ENCODE measurements at regions not wholly inside any gene's neighbourhood (a gene's known extent, or its start where the extent isn't known, plus 50 kb on each side); places are given as distances from the start of the nearest gene placed in this dataset.

GRCh38 chrX:69218407-69218997, 53.2 kb upstream of the PJA1 start (continued):
- TF ChIP-seq, protein P1, sequence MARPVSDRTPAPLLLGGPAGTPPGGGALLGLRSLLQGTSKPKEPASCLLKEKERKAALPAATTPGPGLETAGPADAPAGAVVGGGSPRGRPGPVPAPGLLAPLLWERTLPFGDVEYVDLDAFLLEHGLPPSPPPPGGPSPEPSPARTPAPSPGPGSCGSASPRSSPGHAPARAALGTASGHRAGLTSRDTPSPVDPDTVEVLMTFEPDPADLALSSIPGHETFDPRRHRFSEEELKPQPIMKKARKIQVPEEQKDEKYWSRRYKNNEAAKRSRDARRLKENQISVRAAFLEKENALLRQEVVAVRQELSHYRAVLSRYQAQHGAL (CRISPR knock-in tag; IDR thresholded peaks at IDR 0.05; ENCODE audit: not compliant biosample characterization): no peak
- no peak for TF ChIP-seq PPARG (CRISPR knock-in tag; conservative IDR thresholded peaks at IDR 0.05)
- no peak for TF ChIP-seq KDM3A (CRISPR knock-in tag; IDR thresholded peaks at IDR 0.05; ENCODE audit: low read depth)
- no peak for TF ChIP-seq MXD3 (CRISPR knock-in tag; IDR thresholded peaks at IDR 0.05)
- TF ChIP-seq KLF11 (CRISPR knock-in tag; IDR thresholded peaks at IDR 0.05): no peak

DNA sequence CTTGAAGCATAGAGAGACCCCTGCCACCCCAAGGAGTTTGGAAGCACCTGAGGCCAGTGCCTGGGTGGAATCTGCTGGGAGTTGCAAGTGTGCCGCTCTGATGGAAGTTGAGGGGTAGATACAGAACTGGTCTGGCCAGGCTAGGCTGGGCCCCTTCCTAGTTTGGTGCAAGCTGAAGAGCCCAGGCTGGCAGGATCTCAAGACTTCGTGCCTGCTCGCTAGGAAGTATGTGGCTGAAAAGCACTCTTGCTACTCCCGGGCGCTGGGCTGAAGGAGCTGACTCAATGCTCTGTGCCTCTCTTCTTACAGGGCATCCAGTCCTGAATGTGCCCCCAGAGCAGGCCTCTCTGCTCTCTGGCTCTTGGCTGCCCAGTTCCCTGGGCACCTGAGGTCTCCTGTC, 51.7 kb upstream of the PJA1 start:
- no peaks in the 10 kb centered on the region for H3K9me3 ChIP-seq (ENCODE audit: low read length)
- DNase-seq (ENCODE audit: low spot score) (no peak), FAIRE-seq (no peak), ATAC-seq (no peak)
- no peak overlapping the region for H3K4me3 ChIP-seq (replicated peaks in 1 of 3; ENCODE audit: insufficient read depth in 1 of 3, low read depth in 2 of 3, low read length in 3 of 3)
- intact Hi-C loops (cut with micrococcal nuclease; ENCODE audit: unreplicated experiment) (loop anchor here (10.0 kb wide), 1 partner anchor 482 kb away; no protein-coding TSS in a partner anchor), in situ Hi-C loops (cut with HindIII; ENCODE audit: extremely low pct_ligation_motif_present, low pct_unique_long_range_greater_than_20kb) (loop anchor here (5.0 to 10.0 kb wide), 2 partner anchors 82 to 390 kb away; partner anchors contain the start of gene EFNB1)
- no peaks in the 10 kb centered on the region for H3K79me2 ChIP-seq (ENCODE audit: insufficient read depth, low read length)
- H2AFZ ChIP-seq (ENCODE audit: low read length): no peak overlapping the region
- ChIA-PET CTCF (ENCODE audit: low intra/inter-chr PET ratio, low total read pairs) (no interaction called here), POLR2A (no interaction called here)
- no peaks in the 10 kb centered on the region for H3K4me1 ChIP-seq (ENCODE audit: insufficient read depth, low read length)
- no peak overlapping the region for H3K27ac ChIP-seq (ENCODE audit: extremely low read length, insufficient read depth, low read length)
- no peak overlapping the region for H3K9ac ChIP-seq (ENCODE audit: insufficient read depth, low read depth, low read length)
- no CpG with 5 or more reads among the region's 5 CpGs for WGBS (ENCODE audit: low lambda C conversion rate)
- no peaks in the 10 kb centered on the region for H3K36me3 ChIP-seq (replicated peaks in 1 of 2; ENCODE audit: control insufficient read depth in 1 of 2, insufficient read depth in 2 of 2, low read length in 2 of 2)
- no peaks in the 10 kb centered on the region for H3K27me3 ChIP-seq (ENCODE audit: control insufficient read depth in 1 of 2, insufficient read depth in 2 of 2, low read length in 2 of 2)
- BruUV-seq (replicated peaks): no TSS peak
- H3K4me2 ChIP-seq (ENCODE audit: low read depth, low read length): no peak overlapping the region
- no peaks in the 10 kb centered on the region for H4K20me1 ChIP-seq (ENCODE audit: insufficient read depth, low read length)
- TF ChIP-seq RBM22 (optimal IDR thresholded peaks at IDR 0.05; ENCODE audit: low read length) (no peak), ZBTB2 (CRISPR knock-in tag; IDR thresholded peaks at IDR 0.05; ENCODE audit: low read depth) (no peak), ATRX (CRISPR knock-in tag; IDR thresholded peaks at IDR 0.05; ENCODE audit: borderline replicate concordance) (no peak), CBX5 (CRISPR knock-in tag; IDR thresholded peaks at IDR 0.05; ENCODE audit: borderline replicate concordance) (no peak), ZNF331 (CRISPR knock-in tag; IDR thresholded peaks at IDR 0.05) (no peak), MEIS1 (CRISPR knock-in tag; IDR thresholded peaks at IDR 0.05; ENCODE audit: borderline replicate concordance) (no peak), ZSCAN12 (CRISPR knock-in tag; IDR thresholded peaks at IDR 0.05) (no peak), ZNF549 (CRISPR knock-in tag; IDR thresholded peaks at IDR 0.05) (no peak)
- TF ChIP-seq, protein P2, sequence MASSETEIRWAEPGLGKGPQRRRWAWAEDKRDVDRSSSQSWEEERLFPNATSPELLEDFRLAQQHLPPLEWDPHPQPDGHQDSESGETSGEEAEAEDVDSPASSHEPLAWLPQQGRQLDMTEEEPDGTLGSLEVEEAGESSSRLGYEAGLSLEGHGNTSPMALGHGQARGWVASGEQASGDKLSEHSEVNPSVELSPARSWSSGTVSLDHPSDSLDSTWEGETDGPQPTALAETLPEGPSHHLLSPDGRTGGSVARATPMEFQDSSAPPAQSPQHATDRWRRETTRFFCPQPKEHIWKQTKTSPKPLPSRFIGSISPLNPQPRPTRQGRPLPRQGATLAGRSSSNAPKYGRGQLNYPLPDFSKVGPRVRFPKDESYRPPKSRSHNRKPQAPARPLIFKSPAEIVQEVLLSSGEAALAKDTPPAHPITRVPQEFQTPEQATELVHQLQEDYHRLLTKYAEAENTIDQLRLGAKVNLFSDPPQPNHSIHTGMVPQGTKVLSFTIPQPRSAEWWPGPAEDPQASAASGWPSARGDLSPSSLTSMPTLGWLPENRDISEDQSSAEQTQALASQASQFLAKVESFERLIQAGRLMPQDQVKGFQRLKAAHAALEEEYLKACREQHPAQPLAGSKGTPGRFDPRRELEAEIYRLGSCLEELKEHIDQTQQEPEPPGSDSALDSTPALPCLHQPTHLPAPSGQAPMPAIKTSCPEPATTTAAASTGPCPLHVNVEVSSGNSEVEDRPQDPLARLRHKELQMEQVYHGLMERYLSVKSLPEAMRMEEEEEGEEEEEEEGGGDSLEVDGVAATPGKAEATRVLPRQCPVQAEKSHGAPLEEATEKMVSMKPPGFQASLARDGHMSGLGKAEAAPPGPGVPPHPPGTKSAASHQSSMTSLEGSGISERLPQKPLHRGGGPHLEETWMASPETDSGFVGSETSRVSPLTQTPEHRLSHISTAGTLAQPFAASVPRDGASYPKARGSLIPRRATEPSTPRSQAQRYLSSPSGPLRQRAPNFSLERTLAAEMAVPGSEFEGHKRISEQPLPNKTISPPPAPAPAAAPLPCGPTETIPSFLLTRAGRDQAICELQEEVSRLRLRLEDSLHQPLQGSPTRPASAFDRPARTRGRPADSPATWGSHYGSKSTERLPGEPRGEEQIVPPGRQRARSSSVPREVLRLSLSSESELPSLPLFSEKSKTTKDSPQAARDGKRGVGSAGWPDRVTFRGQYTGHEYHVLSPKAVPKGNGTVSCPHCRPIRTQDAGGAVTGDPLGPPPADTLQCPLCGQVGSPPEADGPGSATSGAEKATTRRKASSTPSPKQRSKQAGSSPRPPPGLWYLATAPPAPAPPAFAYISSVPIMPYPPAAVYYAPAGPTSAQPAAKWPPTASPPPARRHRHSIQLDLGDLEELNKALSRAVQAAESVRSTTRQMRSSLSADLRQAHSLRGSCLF (CRISPR knock-in tag; IDR thresholded peaks at IDR 0.05; ENCODE audit: borderline replicate concordance): no peak
- TF ChIP-seq, protein P3, sequence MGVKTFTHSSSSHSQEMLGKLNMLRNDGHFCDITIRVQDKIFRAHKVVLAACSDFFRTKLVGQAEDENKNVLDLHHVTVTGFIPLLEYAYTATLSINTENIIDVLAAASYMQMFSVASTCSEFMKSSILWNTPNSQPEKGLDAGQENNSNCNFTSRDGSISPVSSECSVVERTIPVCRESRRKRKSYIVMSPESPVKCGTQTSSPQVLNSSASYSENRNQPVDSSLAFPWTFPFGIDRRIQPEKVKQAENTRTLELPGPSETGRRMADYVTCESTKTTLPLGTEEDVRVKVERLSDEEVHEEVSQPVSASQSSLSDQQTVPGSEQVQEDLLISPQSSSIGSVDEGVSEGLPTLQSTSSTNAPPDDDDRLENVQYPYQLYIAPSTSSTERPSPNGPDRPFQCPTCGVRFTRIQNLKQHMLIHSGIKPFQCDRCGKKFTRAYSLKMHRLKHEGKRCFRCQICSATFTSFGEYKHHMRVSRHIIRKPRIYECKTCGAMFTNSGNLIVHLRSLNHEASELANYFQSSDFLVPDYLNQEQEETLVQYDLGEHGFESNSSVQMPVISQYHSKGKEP (CRISPR knock-in tag; IDR thresholded peaks at IDR 0.05): no peak

Data from HepG2 (cell line).